GM12878 (cell line): ENCODE measurements at regions not wholly inside any gene's neighbourhood (a gene's known extent, or its start where the extent isn't known, plus 50 kb on each side); places are given as distances from the start of the nearest gene placed in this dataset.
"Not testable (repeated sequence)": the region's sequence is repeated elsewhere in the genome, so short reads cannot be mapped to it uniquely, and the experiment has no call there.

ENCODE experiments used
- ATAC-seq: fragments of 200-7000 bp; cut with Tn5 transposase; 3 replicates; pipeline ENCODE4 v1.9.1; 2020; ENCODE audit warnings: mild to moderate bottlenecking, moderate library complexity
- BruUV-seq: library from RNA; stranded (reverse); fragments of 400-500 nt; replicated peaks from 2 replicates; lab custom pipeline; 2021; lab: Mats Ljungman, UMichigan
- CTCF ChIA-PET: fragments of 300-600 bp; sonication (Branson Sonifier 250); formaldehyde crosslinking; extraction: SDS; loops from one replicate; lab custom pipeline; 2021; ENCODE audit warnings: inconsistent platforms; lab: Yijun Ruan, JAX
- POLR2A ChIA-PET: fragments of 350-600 bp; formaldehyde crosslinking; extraction: SDS; loops from one replicate; lab custom pipeline; 2021; ENCODE audit warnings: inconsistent platforms; lab: Charles Lee
- RAD21 ChIA-PET: fragments of 300-600 bp; sonication (Branson Sonifier 250); formaldehyde crosslinking; loops from one replicate; lab custom pipeline; 2023; ENCODE audit warnings: antibody characterized with exemption; ENCODE audit not compliant: unreplicated experiment; lab: Charles Lee
- SMC1A ChIA-PET: fragments of 300-600 bp; sonication (Branson Sonifier 250); formaldehyde crosslinking; loops from one replicate; lab custom pipeline; 2023; ENCODE audit not compliant: unreplicated experiment, uncharacterized antibody; lab: Charles Lee
- DNase-seq: peaks from one replicate; pipeline ENCODE4 v3.0.0-alpha.2; 2011; ENCODE audit warnings: low read depth, low spot score
- FAIRE-seq: peaks from 3 replicates; lab custom pipeline; 2011; peaks lifted over from hg19 to GRCh38; lab: Jason Lieb, UNC
- H2AFZ ChIP-seq: 2 replicates; pipeline ENCODE4 v1.6.0; 2011; ENCODE audit warnings: low read depth, low read length, control low read depth; ENCODE audit not compliant: control insufficient read depth
- H3K27ac ChIP-seq: 2 replicates; pipeline ENCODE4 v1.5.1; 2011; ENCODE audit warnings: control low read depth; ENCODE audit not compliant: control insufficient read depth, insufficient read depth
- H3K27me3 ChIP-seq, 2 experiments: replicated peaks in 1 of 2; 2 replicates each; pipeline versions ENCODE4 v1.6.0 to v1.6.1; 2011; ENCODE audit warnings: low read length in 1 of 2; ENCODE audit not compliant: control insufficient read depth in 2 of 2, insufficient read depth in 2 of 2
- H3K36me3 ChIP-seq, 2 experiments: 2 replicates each; pipeline ENCODE4 v1.5.1; 2011; ENCODE audit warnings: low read length in 1 of 2; ENCODE audit not compliant: control insufficient read depth in 2 of 2, insufficient read depth in 2 of 2
- H3K4me1 ChIP-seq: 2 replicates; pipeline ENCODE4 v1.6.1; 2011; ENCODE audit warnings: mild to moderate bottlenecking, low read length, moderate library complexity, mixed read lengths; ENCODE audit not compliant: control insufficient read depth, insufficient read depth
- H3K4me2 ChIP-seq: 2 replicates; pipeline ENCODE4 v1.6.0; 2011; ENCODE audit warnings: control low read depth; ENCODE audit not compliant: control insufficient read depth, insufficient read depth
- H3K4me3 ChIP-seq: fragments of 200-600 bp; sonication (generic); 2 replicates; pipeline ENCODE4 v1.5.1; 2016
- H3K79me2 ChIP-seq: 2 replicates; pipeline ENCODE4 v1.6.0; 2011; ENCODE audit warnings: low read length; ENCODE audit not compliant: control insufficient read depth, insufficient read depth
- H3K9ac ChIP-seq: 2 replicates; pipeline ENCODE4 v1.8.0; 2011; ENCODE audit warnings: low read length, control low read depth, mixed read lengths; ENCODE audit not compliant: control insufficient read depth, insufficient read depth
- H3K9me3 ChIP-seq: replicated peaks from 3 replicates; pipeline ENCODE4 v1.5.1; 2011; ENCODE audit warnings: mild to moderate bottlenecking, low read length; ENCODE audit not compliant: control insufficient read depth, insufficient read depth
- H4K20me1 ChIP-seq: 2 replicates; pipeline ENCODE4 v1.6.0; 2011; ENCODE audit not compliant: control insufficient read depth, insufficient read depth
- WGBS: methylation state at CpG from one replicate; pipeline ENCODE4 v1.1.6; 2016; ENCODE audit warnings: low lambda C conversion rate; ENCODE audit not compliant: insufficient replicate concordance, insufficient coverage; ENCODE audit errors: missing lambda C conversion rate; 5-methylcytosine and 5-hydroxymethylcytosine counted together
- in situ Hi-C: fragments of 300-500 bp; cut with MboI; formaldehyde crosslinking; loops from 9 replicates; pipeline ENCODE4 v1.14.3; 2018; ENCODE audit warnings: mixed read lengths
- intact Hi-C: fragments of 100-400 bp; cut with micrococcal nuclease; formaldehyde crosslinking; loops from one replicate; pipeline ENCODE4 v1.14.2; 2022; ENCODE audit not compliant: unreplicated experiment

- FAIRE-seq, DNase-seq, H3K9me3 ChIP-seq, H3K27me3 ChIP-seq, H3K4me3 ChIP-seq, H3K36me3 ChIP-seq, H2AFZ ChIP-seq, in situ Hi-C loops, H3K4me2 ChIP-seq, H3K79me2 ChIP-seq, CTCF ChIA-PET, H3K9ac ChIP-seq, SMC1A ChIA-PET, H4K20me1 ChIP-seq, ATAC-seq, BruUV-seq, POLR2A ChIA-PET, RAD21 ChIA-PET, intact Hi-C loops, H3K4me1 ChIP-seq, H3K27ac ChIP-seq: not testable (repeated sequence)
- 40% methylated on average over 4 of the region's 4 CpGs for WGBS
Observed at GRCh38 chr17:26936645-26937044, 357.3 kb upstream of the WSB1 start.

GRCh38 chr17:26937750-26938322, 356.1 kb upstream of the WSB1 start:
- POLR2A ChIA-PET, BruUV-seq, H3K27me3 ChIP-seq, H3K79me2 ChIP-seq, intact Hi-C loops, H4K20me1 ChIP-seq, CTCF ChIA-PET, H3K9me3 ChIP-seq, FAIRE-seq, SMC1A ChIA-PET, H3K4me2 ChIP-seq, in situ Hi-C loops, H3K4me1 ChIP-seq, H3K9ac ChIP-seq, H3K36me3 ChIP-seq, H2AFZ ChIP-seq, H3K4me3 ChIP-seq, H3K27ac ChIP-seq, DNase-seq, ATAC-seq, RAD21 ChIA-PET: not testable (repeated sequence)
- whole genome bisulfite sequencing: 5% methylated on average over 1 of the region's 1 CpG

DNA sequence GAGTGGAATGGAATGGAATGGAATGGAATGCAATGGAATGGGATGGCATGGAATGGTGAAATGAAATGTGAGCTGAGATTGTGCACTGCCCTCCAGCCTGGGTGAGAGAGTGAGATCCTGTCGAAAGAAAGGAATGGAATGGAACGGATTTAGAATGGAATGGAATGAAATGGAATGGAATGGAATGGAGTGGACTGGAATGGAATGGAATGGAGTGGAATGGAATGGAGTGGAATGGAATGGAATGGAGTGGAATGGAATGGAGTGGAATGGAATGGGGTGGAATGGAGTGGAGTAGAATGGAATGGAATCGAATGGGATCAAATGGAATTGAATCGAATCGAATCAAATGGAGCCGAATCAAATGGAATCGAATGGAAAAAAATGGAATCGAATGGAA, 354.2 kb upstream of the WSB1 start:
- ATAC-seq, H2AFZ ChIP-seq, BruUV-seq, H3K36me3 ChIP-seq, intact Hi-C loops, CTCF ChIA-PET, H3K4me1 ChIP-seq, H4K20me1 ChIP-seq, DNase-seq, H3K9ac ChIP-seq, H3K79me2 ChIP-seq, H3K4me2 ChIP-seq, H3K9me3 ChIP-seq, FAIRE-seq, POLR2A ChIA-PET, H3K27ac ChIP-seq, in situ Hi-C loops, H3K4me3 ChIP-seq, SMC1A ChIA-PET, RAD21 ChIA-PET, H3K27me3 ChIP-seq: not testable (repeated sequence)
- 62% methylated on average over 8 of the region's 8 CpGs for WGBS

GRCh38 chr17:26940587-26940986, 353.3 kb upstream of the WSB1 start:
- FAIRE-seq, BruUV-seq, H3K27ac ChIP-seq, H2AFZ ChIP-seq, RAD21 ChIA-PET, intact Hi-C loops, H3K36me3 ChIP-seq, H4K20me1 ChIP-seq, DNase-seq, H3K27me3 ChIP-seq, H3K4me2 ChIP-seq, ATAC-seq, H3K4me3 ChIP-seq, CTCF ChIA-PET, H3K9ac ChIP-seq, H3K79me2 ChIP-seq, POLR2A ChIA-PET, in situ Hi-C loops, H3K4me1 ChIP-seq, H3K9me3 ChIP-seq: not testable (repeated sequence)
- 14% methylated on average over 2 of the region's 2 CpGs for WGBS
- SMC1A ChIA-PET: interaction anchor here (0.6 kb wide), 1 partner anchor 381 kb away, joined by 4 read pairs; no protein-coding TSS in a partner anchor
